Daoy (cell line): ENCODE measurements at regions not wholly inside any gene's neighbourhood (a gene's known extent, or its start where the extent isn't known, plus 50 kb on each side); places are given as distances from the start of the nearest gene placed in this dataset.
"Not testable (repeated sequence)": the region's sequence is repeated elsewhere in the genome, so short reads cannot be mapped to it uniquely, and the experiment has no call there.

ENCODE experiments used
- DNase-seq: peaks from one replicate; pipeline ENCODE4 v3.0.0-alpha.2; 2015; ENCODE audit warnings: low read depth

DNA sequence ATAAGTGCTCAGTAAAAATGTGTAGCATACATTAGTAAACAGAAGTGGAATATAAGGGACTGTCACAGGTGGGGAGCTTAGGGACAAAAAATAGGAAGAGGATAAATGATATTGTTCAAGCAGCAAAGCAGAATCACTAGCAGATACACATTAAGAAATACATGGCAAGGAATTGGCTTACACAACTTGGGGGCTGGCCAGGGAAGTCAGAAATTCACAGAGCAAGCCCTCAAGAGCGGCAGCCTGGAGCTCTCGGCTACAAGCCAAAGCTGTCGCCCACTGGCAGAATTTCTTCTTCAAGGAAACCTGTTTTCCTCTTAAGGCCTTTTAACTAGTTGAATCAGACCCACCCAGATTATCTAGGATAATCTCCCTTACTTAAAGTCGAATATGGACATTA lies 73.0 kb upstream of the SMIM23 start:
- DNase-seq, result no peak

DNA sequence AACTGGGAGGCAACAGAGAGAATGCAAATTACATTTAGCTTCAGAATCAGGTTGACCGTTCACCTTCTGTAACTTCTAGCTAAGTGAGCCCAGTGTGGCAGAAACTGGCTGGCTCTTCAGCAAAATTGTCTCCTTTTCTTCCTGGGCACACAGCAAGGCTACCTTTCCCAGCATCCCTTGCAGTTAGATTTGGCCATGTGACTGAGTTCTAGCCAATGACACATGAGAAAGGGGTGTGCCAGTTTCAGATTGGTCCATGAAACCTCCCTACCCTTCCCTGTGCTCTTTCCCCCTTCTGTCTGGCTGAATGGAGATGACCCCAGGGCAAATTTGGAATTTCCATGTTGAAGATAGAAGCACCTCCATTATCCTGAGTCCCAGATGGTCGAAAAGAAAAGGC lies 72.5 kb upstream of the SMIM23 start:
- no peak for DNase-seq

DNA sequence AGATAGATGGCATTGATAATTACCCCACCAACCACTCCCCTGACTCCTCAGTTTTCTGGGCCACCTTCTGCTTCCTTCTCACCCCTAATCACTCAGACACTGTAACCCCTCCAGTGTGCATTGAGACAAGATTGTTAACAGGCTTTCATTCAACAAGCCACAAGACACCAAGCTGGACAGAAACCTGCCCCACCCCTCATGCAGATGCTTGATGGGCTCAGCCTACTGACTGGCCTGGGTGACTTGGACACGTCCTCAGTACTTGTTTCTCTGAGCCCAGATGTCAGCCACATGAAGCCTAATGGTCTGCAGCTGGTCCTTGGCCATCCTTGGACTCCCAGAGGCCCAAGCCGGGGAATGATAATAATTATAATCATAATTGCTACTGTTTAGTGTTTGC lies 71.4 kb upstream of the SMIM23 start:
- DNase-seq, result no peak

DNA sequence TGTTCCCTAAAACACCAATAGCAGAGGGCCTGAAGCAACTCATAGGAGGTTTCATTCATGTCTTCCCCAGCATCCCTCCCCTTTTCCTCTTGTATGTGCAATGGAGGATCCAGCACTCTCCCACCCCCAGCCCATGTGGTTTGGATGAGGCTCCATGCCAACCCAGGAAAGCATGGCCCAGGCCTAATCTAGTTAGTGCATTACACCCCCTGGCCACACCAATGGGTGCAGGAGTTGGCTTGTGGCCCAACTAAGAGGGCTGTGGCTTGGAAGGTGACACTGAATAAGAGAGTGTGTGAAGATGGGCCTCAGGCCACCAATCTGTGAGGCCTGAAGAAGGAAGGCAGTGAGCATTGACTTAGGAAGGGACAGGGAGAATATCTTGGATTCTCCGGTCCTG lies 70.8 kb upstream of the SMIM23 start:
- no peak for DNase-seq

DNA sequence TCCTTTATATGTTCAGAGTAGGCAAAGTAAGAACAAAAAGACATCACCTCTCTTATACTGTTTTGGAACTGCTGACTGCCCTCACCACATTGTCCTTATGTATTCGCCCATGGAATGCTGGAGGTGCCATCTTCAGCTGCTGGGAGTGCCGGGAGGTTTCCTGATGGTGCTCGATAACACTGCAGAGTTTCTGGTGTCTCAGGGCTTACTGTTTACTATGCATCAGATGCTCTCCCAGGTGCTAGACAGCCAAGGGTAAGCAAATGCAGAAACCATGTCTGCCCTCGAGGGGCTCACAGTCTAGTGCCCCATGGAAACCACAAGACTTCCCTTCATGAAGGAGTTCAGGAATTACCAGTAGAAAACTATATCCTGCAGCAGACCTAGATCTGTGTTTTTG lies 70.1 kb upstream of the SMIM23 start:
- no peak for DNase-seq

DNA sequence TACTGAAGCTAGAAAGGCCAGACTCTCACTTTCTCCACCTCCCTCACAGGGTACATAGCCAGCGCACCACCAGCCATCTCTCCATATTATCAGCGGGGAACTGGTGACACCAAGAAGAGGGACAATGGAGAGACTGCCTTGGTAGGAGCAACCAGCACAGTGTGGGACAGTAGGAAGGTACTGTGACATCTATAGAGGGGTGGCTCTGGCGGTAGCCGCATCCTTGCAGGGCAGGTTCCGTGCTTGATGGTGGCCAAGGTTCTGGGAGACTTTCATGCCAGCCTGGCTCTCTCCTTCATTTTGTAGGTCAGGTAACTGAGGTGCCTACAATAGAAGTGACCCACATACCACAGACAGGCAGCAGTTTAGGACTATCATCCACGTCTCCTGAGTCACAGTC lies 65.5 kb upstream of the SMIM23 start:
- DNase-seq, result no peak

DNA sequence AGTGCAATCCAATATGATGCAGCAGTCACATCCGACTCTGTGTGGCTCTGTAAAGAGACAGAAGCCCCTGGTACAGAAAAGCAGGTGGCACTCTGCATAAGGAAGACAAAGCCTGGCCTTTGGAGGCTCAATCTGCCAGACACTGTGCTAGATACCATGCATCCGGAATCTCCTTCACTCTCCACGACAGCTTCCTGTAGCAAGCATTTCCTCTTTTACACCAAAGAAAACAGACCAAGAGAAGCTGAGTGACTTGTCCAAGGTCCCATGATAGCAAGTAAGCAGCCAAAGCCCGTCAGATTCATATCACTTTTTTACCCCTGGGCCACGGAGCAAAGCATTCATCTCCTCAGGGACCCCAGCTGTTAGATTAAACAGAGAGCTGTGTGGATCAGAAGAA lies 64.2 kb upstream of the SMIM23 start:
- DNase-seq, result no peak

DNA sequence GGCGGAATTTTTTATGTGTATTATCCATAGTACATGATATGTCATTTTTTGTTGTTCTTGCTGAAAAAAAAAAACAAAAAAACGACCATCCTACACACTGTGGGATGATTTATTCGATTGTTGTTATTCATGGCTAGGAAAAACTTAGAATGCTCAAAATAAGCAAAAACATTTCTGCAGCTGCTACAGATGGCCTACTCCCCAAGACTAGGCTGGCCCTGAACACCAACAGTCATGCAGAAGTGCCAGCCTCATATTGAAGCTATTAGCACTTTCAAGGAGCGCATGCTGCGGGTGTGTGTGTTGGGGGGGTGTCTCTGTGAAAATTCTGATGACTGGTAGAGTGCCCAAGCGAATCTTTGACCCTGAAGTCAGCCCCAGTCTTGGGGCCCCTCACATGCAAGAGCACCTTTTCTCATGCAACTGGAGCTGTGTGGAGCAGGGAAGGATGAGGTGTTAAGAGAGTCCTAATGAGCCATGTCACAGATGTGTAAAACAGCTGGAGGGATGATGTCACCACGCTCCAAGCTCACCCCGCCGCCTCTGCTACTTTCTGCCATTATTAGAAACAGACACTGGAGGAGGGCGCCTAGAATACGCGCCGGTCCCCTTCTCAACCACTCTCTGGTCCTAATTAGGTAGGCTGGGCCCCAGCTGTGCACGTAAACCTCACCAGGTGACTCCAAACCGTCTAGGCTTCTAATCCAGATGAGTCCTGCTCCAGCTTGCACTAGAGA lies 61.0 kb upstream of the SMIM23 start:
- peak; percentile 25 for DNase-seq

DNA sequence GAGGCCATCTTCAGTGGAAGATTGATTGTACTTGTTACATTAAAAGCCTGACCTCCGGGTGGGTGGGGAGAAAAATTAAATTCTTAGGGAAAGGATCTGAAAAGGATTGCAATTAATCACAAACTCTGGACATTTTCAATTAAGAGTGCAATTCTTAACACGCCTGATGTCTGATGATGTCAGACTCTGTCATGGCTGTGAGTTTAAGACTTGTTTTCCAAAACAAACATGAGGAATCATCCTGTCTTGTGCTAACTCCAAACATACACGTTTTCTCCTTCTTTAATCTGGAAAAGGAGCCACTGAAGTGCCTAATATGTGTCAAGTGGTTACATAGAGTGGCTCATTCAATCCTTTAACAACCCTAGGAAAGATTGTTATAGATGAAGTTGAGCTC lies 60.4 kb upstream of the SMIM23 start:
- no peak for DNase-seq

DNA sequence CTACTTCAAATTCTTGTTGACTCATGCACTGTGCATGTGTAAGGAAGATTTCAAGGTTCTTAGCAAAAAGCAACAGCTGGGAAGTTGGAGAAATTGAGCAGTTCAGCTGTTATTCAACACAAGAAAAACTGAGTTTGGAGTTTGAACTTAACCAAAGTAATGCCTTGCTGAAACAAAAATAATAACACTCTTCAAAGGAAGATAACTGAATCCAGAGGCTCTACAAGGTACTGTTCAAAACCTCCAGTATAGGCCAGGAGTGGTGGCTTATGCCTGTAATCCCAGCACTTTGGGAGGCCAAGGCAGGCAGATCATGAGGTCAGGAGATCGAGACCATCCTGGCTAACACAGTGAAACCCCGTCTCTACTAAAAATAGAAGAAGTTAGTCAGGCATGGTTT lies 58.8 kb upstream of the SMIM23 start:
- not testable (repeated sequence) for DNase-seq

DNA sequence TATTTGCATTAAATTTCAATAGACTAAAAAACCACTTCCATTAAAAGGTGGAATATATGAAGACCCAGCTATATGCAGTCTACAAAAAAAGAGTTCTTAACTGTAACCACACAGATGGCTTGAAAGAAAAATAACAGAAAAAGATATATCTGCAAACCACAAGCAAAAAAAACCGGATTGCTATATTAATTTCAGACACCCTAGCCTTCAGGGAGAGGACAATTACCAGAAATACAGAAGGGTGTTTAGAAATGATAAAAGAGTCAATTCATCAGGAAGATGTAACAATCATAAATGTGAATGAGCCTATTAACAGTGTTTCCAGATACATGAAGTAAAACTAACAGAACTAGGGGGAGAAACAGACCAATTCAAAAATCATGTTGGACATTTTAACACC lies 56.9 kb upstream of the SMIM23 start:
- DNase-seq, result no peak
